Smooth muscle cell (in vitro differentiated cells): ENCODE measurements at regions not wholly inside any gene's neighbourhood (a gene's known extent, or its start where the extent isn't known, plus 50 kb on each side); places are given as distances from the start of the nearest gene placed in this dataset.

ENCODE experiments used
- DNase-seq: peaks from one replicate; lab custom pipeline; 2025; ENCODE audit not compliant: unreplicated experiment; lab: John Stamatoyannopoulos, UW
- H2AFZ ChIP-seq: fragments of 200-600 bp; sonication (generic); 2 replicates; pipeline ENCODE4 v1.6.0; 2016; ENCODE audit warnings: antibody characterized with exemption, low read depth, mild to moderate bottlenecking
- H3F3A ChIP-seq: fragments of 200-600 bp; sonication (generic); 2 replicates; pipeline ENCODE4 v1.6.0; 2017; ENCODE audit warnings: antibody characterized with exemption, low read depth
- H3K27ac ChIP-seq: fragments of 200-600 bp; sonication (generic); 2 replicates; pipeline ENCODE4 v1.5.1; 2016; ENCODE audit warnings: low read depth, mild to moderate bottlenecking
- H3K27me3 ChIP-seq: fragments of 200-600 bp; sonication (generic); 2 replicates; pipeline ENCODE4 v1.6.1; 2016; ENCODE audit warnings: low read depth, mild to moderate bottlenecking
- H3K36me3 ChIP-seq: fragments of 200-600 bp; sonication (generic); 2 replicates; pipeline ENCODE4 v1.5.1; 2016; ENCODE audit warnings: low read depth
- H3K4me1 ChIP-seq: fragments of 200-600 bp; sonication (generic); 2 replicates; pipeline ENCODE4 v1.5.1; 2016; ENCODE audit warnings: low read depth
- H3K4me2 ChIP-seq: fragments of 200-600 bp; sonication (generic); 2 replicates; pipeline ENCODE4 v1.6.0; 2016; ENCODE audit warnings: mild to moderate bottlenecking
- H3K4me3 ChIP-seq: fragments of 200-600 bp; sonication (generic); 2 replicates; pipeline ENCODE4 v1.5.1; 2016; ENCODE audit warnings: mild to moderate bottlenecking
- H3K79me2 ChIP-seq: fragments of 200-600 bp; sonication (generic); 2 replicates; pipeline ENCODE4 v1.6.0; 2016; ENCODE audit warnings: low read depth, mild to moderate bottlenecking
- H3K9ac ChIP-seq: fragments of 200-600 bp; sonication (generic); 2 replicates; pipeline ENCODE4 v1.6.0; 2016; ENCODE audit warnings: low read depth
- H3K9me3 ChIP-seq: fragments of 200-600 bp; sonication (generic); replicated peaks from 2 replicates; pipeline ENCODE4 v1.5.1; 2016; ENCODE audit warnings: low read depth
- H4K20me1 ChIP-seq: fragments of 200-600 bp; sonication (generic); 2 replicates; pipeline ENCODE4 v1.6.0; 2016; ENCODE audit warnings: low read depth
- CTCF ChIP-seq: fragments of 200-600 bp; sonication (generic); IDR thresholded peaks from 2 replicates; pipeline ENCODE4 v1.5.1; 2017; ENCODE audit warnings: borderline replicate concordance, mild to moderate bottlenecking, antibody characterized with exemption; ENCODE audit not compliant: insufficient read depth, poor library complexity, severe bottlenecking
- WGBS: methylation state at CpG from one replicate; pipeline ENCODE4 v1.1.7; 2016; ENCODE audit warnings: low lambda C conversion rate; 5-methylcytosine and 5-hydroxymethylcytosine counted together

- H3K36me3 ChIP-seq = no peaks in the 10 kb centered on the region
- no peaks in the 10 kb centered on the region for H3F3A ChIP-seq
- no peak overlapping the region for H2AFZ ChIP-seq
- no peak for DNase-seq
- H3K27ac ChIP-seq = no peak overlapping the region
- H3K9ac ChIP-seq = no peak overlapping the region
- WGBS = 66% methylated on average over 4 of the region's 4 CpGs
- H3K27me3 ChIP-seq = no peaks in the 10 kb centered on the region
- TF ChIP-seq CTCF = no peak
- H3K4me1 ChIP-seq = no peaks in the 10 kb centered on the region
- H4K20me1 ChIP-seq = no peaks in the 10 kb centered on the region
- H3K9me3 ChIP-seq = no peaks in the 10 kb centered on the region
- H3K4me2 ChIP-seq = no peak overlapping the region
- no peaks in the 10 kb centered on the region for H3K79me2 ChIP-seq
- no peak overlapping the region for H3K4me3 ChIP-seq
Measured at GRCh38 chr9:117945286-117945685, 241.1 kb downstream of the TLR4 start.

- no peak overlapping the region for H2AFZ ChIP-seq
- H4K20me1 ChIP-seq = no peaks in the 10 kb centered on the region
- no peaks in the 10 kb centered on the region for H3K27me3 ChIP-seq
- no peak overlapping the region for H3K27ac ChIP-seq
- 96% methylated on average over 7 of the region's 7 CpGs for WGBS
- no peaks in the 10 kb centered on the region for H3F3A ChIP-seq
- no peak overlapping the region for H3K4me2 ChIP-seq
- H3K9me3 ChIP-seq = no peaks in the 10 kb centered on the region
- no peaks in the 10 kb centered on the region for H3K36me3 ChIP-seq
- H3K4me1 ChIP-seq = no peaks in the 10 kb centered on the region
- TF ChIP-seq CTCF = no peak
- H3K9ac ChIP-seq = no peak overlapping the region
- no peaks in the 10 kb centered on the region for H3K79me2 ChIP-seq
- no peak for DNase-seq
- no peak overlapping the region for H3K4me3 ChIP-seq
Measured at GRCh38 chr9:117951127-117951526, 246.9 kb downstream of the TLR4 start.

GRCh38 chr9:117952581-117952980, 248.4 kb downstream of the TLR4 start:
- H3K36me3 ChIP-seq = no peaks in the 10 kb centered on the region
- no peaks in the 10 kb centered on the region for H3K9me3 ChIP-seq
- H3K4me1 ChIP-seq = no peaks in the 10 kb centered on the region
- no peak overlapping the region for H3K4me2 ChIP-seq
- no peak for DNase-seq
- H3F3A ChIP-seq = no peaks in the 10 kb centered on the region
- WGBS = 49% methylated on average over 2 of the region's 2 CpGs
- no peaks in the 10 kb centered on the region for H3K79me2 ChIP-seq
- H3K27ac ChIP-seq = no peak overlapping the region
- no peak overlapping the region for H3K4me3 ChIP-seq
- no peak for TF ChIP-seq CTCF
- H2AFZ ChIP-seq = no peak overlapping the region
- H3K9ac ChIP-seq = no peak overlapping the region
- no peaks in the 10 kb centered on the region for H4K20me1 ChIP-seq
- H3K27me3 ChIP-seq = no peaks in the 10 kb centered on the region

GRCh38 chr9:117957267-117957666, 253.1 kb downstream of the TLR4 start:
- Histone ChIP-seq H3K36me3 (no peaks in the 10 kb centered on the region), H3K27ac (no peak overlapping the region), H2AFZ (no peak overlapping the region), H4K20me1 (no peaks in the 10 kb centered on the region), H3K9ac (no peak overlapping the region), H3K4me2 (no peak overlapping the region), H3K27me3 (no peaks in the 10 kb centered on the region), H3K9me3 (no peaks in the 10 kb centered on the region), H3K4me3 (no peak overlapping the region), H3F3A (no peaks in the 10 kb centered on the region), H3K4me1 (no peaks in the 10 kb centered on the region), H3K79me2 (no peaks in the 10 kb centered on the region)
- TF ChIP-seq CTCF = no peak
- DNase-seq = no peak
- WGBS = 81% methylated on average over 2 of the region's 2 CpGs
